Keratinocyte (primary cell): ENCODE measurements at regions not wholly inside any gene's neighbourhood (a gene's known extent, or its start where the extent isn't known, plus 50 kb on each side); places are given as distances from the start of the nearest gene placed in this dataset.

ENCODE experiments used
- DNase-seq: peaks from one replicate; pipeline ENCODE4 v3.0.0-alpha.2; 2011; ENCODE audit warnings: low read depth, missing footprints, low spot score
- FAIRE-seq: peaks from 2 replicates; lab custom pipeline; 2011; peaks lifted over from hg19 to GRCh38; lab: Jason Lieb, UNC
- H2AFZ ChIP-seq: 2 replicates; pipeline ENCODE4 v1.6.0; 2012; ENCODE audit warnings: low read length, control low read depth, inconsistent platforms; ENCODE audit not compliant: control insufficient read depth
- H3K27ac ChIP-seq: 2 replicates; pipeline ENCODE4 v1.5.1; 2011; ENCODE audit warnings: low read length; ENCODE audit not compliant: control insufficient read depth, insufficient read depth
- H3K27me3 ChIP-seq: 3 replicates; pipeline ENCODE4 v1.6.0; 2011; ENCODE audit warnings: low read length; ENCODE audit not compliant: control insufficient read depth, insufficient read depth; ENCODE audit errors: extremely low read depth
- H3K36me3 ChIP-seq, 2 experiments: 2 replicates in 1 of 2; 3 replicates in 1 of 2; pipeline ENCODE4 v1.5.1; 2011; ENCODE audit warnings: low read length in 2 of 2, mild to moderate bottlenecking in 1 of 2; ENCODE audit not compliant: control insufficient read depth in 2 of 2, insufficient read depth in 2 of 2; ENCODE audit errors: extremely low read depth in 1 of 2
- H3K4me1 ChIP-seq: 3 replicates; pipeline ENCODE4 v1.5.1; 2011; ENCODE audit warnings: low read length; ENCODE audit not compliant: control insufficient read depth, insufficient read depth; ENCODE audit errors: extremely low read depth
- H3K4me2 ChIP-seq: 3 replicates; pipeline ENCODE4 v1.6.0; 2011; ENCODE audit warnings: low read depth, low read length; ENCODE audit not compliant: control insufficient read depth, insufficient read depth; ENCODE audit errors: extremely low read depth
- H3K4me3 ChIP-seq, 3 experiments: fragments of 200-600 bp in 1 of 3; sonication (generic) in 1 of 3; 2 replicates in 2 of 3; 3 replicates in 1 of 3; pipeline ENCODE4 v1.5.1; 2011 to 2016; ENCODE audit warnings: low read length in 3 of 3, mild to moderate bottlenecking in 3 of 3, control low read depth in 2 of 3, inconsistent platforms in 1 of 3, low read depth in 1 of 3, mixed read lengths in 1 of 3, mixed run types in 1 of 3, moderate library complexity in 1 of 3; ENCODE audit not compliant: control insufficient read depth in 2 of 3, insufficient read depth in 2 of 3; ENCODE audit errors: extremely low read depth in 1 of 3
- H3K79me2 ChIP-seq: 2 replicates; pipeline ENCODE4 v1.6.0; 2012; ENCODE audit warnings: low read length; ENCODE audit not compliant: control insufficient read depth, insufficient read depth
- H3K9ac ChIP-seq: 3 replicates; pipeline ENCODE4 v1.6.0; 2011; ENCODE audit warnings: low read length; ENCODE audit not compliant: control insufficient read depth, insufficient read depth; ENCODE audit errors: extremely low read depth
- H3K9me1 ChIP-seq: 3 replicates; pipeline ENCODE4 v1.6.0; 2011; ENCODE audit warnings: low read length; ENCODE audit not compliant: control insufficient read depth, insufficient read depth; ENCODE audit errors: extremely low read depth
- H3K9me3 ChIP-seq: 2 replicates; pipeline ENCODE4 v1.5.1; 2012; ENCODE audit warnings: low read depth, low read length; ENCODE audit not compliant: control insufficient read depth
- H4K20me1 ChIP-seq: 3 replicates; pipeline ENCODE4 v1.6.0; 2011; ENCODE audit warnings: low read length; ENCODE audit not compliant: control insufficient read depth, insufficient read depth; ENCODE audit errors: extremely low read depth
- EZH2 ChIP-seq: IDR thresholded peaks from one replicate; pipeline ENCODE4 v1.6.1; 2012; ENCODE audit warnings: inconsistent platforms, mild to moderate bottlenecking, low read length, moderate library complexity
- dilution Hi-C: fragments of 300-500 bp; cut with MboI; formaldehyde crosslinking; loops from one replicate; pipeline ENCODE4 v1.7.0; 2020; ENCODE audit warnings: low sequenced_read_pairs; ENCODE audit not compliant: extremely low pct_ligation_motif_present
- TF ChIP-seq, protein P1 (sequence below), 3 experiments: IDR thresholded peaks in 1 of 3; conservative IDR thresholded peaks in 1 of 3; optimal IDR thresholded peaks in 1 of 3; 2 replicates in 2 of 3; 3 replicates in 1 of 3; pipeline versions ENCODE3 to v1.5.1; 2011; ENCODE audit warnings: low read length in 3 of 3, mild to moderate bottlenecking in 3 of 3, moderate library complexity in 2 of 3, control low read depth in 1 of 3, inconsistent platforms in 1 of 3; ENCODE audit not compliant: insufficient read depth in 2 of 3; ENCODE audit errors: extremely low read depth in 1 of 3

DNA sequence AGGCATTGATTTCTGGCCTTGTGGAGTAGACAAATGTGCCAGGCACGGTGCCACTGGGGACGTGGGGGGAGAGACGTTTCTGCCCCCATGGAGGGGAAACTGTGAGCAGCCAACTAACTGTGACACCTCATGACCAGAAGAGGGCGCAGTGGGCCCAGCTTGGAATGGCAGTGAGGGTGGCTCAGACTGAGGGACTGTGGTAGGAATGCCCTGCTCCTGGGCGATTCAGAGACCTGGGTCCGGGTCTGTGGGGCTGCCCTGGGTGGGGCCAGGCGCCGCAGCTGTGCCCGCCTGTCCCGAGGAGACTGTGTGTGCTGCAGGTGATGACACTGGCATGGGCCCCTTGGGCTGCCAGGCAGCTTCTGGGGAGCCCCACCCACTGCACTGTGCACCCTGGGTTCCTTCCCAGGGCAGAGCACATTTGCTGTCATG lies 60.6 kb downstream of the SLC25A47 start:
- Histone ChIP-seq H4K20me1 (peaks cover 3% of the 10 kb centered on the region), H3K9ac (no peak overlapping the region), H3K4me2 (no peak overlapping the region), H3K9me3 (no peaks in the 10 kb centered on the region), H3K79me2 (no peaks in the 10 kb centered on the region), H3K27ac (no peak overlapping the region), H3K4me3 (no peak overlapping the region), H2AFZ (no peak overlapping the region), H3K36me3 (peaks cover 2 to 3% of the 10 kb centered on the region in 2 experiments), H3K27me3 (no peaks in the 10 kb centered on the region), H3K9me1 (no peaks in the 10 kb centered on the region), H3K4me1 (no peaks in the 10 kb centered on the region)
- dilution Hi-C loops, result no loop called here
- TF ChIP-seq, protein P1, sequence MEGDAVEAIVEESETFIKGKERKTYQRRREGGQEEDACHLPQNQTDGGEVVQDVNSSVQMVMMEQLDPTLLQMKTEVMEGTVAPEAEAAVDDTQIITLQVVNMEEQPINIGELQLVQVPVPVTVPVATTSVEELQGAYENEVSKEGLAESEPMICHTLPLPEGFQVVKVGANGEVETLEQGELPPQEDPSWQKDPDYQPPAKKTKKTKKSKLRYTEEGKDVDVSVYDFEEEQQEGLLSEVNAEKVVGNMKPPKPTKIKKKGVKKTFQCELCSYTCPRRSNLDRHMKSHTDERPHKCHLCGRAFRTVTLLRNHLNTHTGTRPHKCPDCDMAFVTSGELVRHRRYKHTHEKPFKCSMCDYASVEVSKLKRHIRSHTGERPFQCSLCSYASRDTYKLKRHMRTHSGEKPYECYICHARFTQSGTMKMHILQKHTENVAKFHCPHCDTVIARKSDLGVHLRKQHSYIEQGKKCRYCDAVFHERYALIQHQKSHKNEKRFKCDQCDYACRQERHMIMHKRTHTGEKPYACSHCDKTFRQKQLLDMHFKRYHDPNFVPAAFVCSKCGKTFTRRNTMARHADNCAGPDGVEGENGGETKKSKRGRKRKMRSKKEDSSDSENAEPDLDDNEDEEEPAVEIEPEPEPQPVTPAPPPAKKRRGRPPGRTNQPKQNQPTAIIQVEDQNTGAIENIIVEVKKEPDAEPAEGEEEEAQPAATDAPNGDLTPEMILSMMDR (optimal IDR thresholded peaks at IDR 0.05 in 1 of 3, IDR thresholded peaks at IDR 0.05 in 1 of 3, conservative IDR thresholded peaks at IDR 0.05 in 1 of 3; ENCODE audit: extremely low read depth in 1 of 3, insufficient read depth in 2 of 3, low read length in 3 of 3), result peak; percentile 85 to 96 (median 93)
- TF ChIP-seq EZH2, result no peak
- FAIRE-seq (no peak), DNase-seq (no peak)

DNA sequence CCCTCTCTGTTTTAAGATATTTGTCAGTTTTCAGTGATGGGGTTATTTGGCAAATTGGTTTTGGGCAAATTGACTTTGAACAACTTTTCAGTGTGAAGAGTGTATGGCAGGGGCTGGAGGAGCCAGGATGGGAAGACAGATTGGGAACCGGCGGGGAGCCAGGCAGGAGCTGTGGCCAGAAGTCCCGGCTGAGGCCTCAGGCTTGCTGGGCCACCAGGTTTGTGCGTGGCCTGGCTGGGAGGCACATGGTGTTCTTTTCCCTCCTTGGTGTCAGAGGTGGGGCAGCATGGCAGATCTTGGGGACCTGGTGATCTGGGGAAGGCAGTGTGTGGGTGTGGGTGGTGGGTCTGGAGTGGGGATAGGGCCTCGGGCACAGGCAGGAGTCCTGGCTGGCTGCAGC lies 61.1 kb downstream of the SLC25A47 start:
- no peak overlapping the region for H3K27ac ChIP-seq
- no peaks in the 10 kb centered on the region for H3K79me2 ChIP-seq
- DNase-seq (no peak), FAIRE-seq (no peak)
- dilution Hi-C loops, result no loop called here
- no peak overlapping the region for H2AFZ ChIP-seq
- no peak overlapping the region for H3K4me2 ChIP-seq
- H3K9me3 ChIP-seq, result no peaks in the 10 kb centered on the region
- H3K9me1 ChIP-seq, result no peaks in the 10 kb centered on the region
- H3K9ac ChIP-seq, result no peak overlapping the region
- H4K20me1 ChIP-seq, result peaks cover 3% of the 10 kb centered on the region
- peaks cover 2 to 3% of the 10 kb centered on the region in 2 experiments for H3K36me3 ChIP-seq
- TF ChIP-seq, protein P1 (optimal IDR thresholded peaks at IDR 0.05 in 1 of 3, IDR thresholded peaks at IDR 0.05 in 1 of 3, conservative IDR thresholded peaks at IDR 0.05 in 1 of 3; ENCODE audit: extremely low read depth in 1 of 3, insufficient read depth in 2 of 3, low read length in 3 of 3), result no peak
- no peak for TF ChIP-seq EZH2
- H3K4me3 ChIP-seq, result no peak overlapping the region
- H3K4me1 ChIP-seq, result no peaks in the 10 kb centered on the region
- no peaks in the 10 kb centered on the region for H3K27me3 ChIP-seq
